ENCODE measurements at regions not wholly inside any gene's neighbourhood (a gene's known extent, or its start where the extent isn't known, plus 50 kb on each side); places are given as distances from the start of the nearest gene placed in this dataset.

DNA sequence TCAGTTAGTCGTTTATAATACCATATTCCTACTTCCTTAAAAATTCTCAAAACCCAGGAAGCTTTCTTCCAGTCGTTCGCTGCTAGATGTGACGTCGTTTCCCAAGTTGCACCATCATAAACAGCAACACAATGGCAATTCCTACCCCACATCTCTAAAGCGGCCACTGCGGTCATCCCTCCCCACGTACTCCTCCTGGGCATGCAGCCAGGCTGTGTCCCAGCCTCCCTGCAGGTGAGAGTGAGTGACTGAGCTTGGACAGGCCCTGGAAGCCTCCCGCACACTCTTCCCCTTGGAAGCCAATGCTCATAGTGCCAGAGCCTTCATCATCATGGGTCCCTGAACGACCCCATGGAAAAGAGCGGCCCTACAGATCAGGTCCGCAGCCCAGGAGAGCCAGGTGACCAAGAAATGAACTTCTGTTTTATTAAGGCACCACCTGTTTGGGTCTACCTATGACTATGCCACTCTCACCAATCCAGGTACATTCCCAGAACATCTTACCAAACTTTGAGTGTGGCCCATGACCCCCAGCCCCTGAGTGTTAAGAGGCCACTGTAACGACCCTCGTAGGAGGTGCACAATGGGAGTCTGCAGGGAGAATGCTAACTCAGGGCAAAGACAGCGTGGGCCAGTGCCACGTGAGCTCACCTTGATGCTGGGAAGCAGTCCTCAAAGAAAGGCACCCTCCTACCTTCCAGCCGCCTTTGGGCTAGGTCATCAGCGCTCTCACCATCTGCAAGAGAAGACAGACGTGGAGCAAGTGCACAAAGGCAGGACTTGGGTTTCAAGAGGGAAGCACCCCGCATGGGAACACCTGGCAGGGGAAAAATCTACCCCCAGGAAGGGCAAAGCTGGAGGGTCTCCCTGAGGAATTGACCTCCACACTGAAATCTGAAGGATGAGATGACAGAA is 74.7 kb upstream of the RAB6C start:
- no peak for DNase-seq (ENCODE audit: insufficient read length, low spot score, missing footprints)
- Histone ChIP-seq H3K4me1 (ENCODE audit: insufficient read depth, low read length) (no peaks in the 10 kb centered on the region), H3K27me3 (ENCODE audit: insufficient read depth, low read length) (no peaks in the 10 kb centered on the region), H3K36me3 (ENCODE audit: insufficient read depth, low read length) (no peaks in the 10 kb centered on the region), H3K4me2 (ENCODE audit: insufficient read depth, low read length) (no peak overlapping the region), H3K9me3 (ENCODE audit: low read depth, low read length) (no peaks in the 10 kb centered on the region), H2AFZ (ENCODE audit: low read length) (no peak overlapping the region), H3K4me3 (ENCODE audit: insufficient read depth, low read length) (no peak overlapping the region), H3K27ac (ENCODE audit: low read depth, low read length) (no peak overlapping the region), H4K20me1 (ENCODE audit: insufficient read depth, low read length) (no peaks in the 10 kb centered on the region), H3K79me2 (ENCODE audit: insufficient read depth, low read length) (no peaks in the 10 kb centered on the region)
- TF ChIP-seq, protein P1, sequence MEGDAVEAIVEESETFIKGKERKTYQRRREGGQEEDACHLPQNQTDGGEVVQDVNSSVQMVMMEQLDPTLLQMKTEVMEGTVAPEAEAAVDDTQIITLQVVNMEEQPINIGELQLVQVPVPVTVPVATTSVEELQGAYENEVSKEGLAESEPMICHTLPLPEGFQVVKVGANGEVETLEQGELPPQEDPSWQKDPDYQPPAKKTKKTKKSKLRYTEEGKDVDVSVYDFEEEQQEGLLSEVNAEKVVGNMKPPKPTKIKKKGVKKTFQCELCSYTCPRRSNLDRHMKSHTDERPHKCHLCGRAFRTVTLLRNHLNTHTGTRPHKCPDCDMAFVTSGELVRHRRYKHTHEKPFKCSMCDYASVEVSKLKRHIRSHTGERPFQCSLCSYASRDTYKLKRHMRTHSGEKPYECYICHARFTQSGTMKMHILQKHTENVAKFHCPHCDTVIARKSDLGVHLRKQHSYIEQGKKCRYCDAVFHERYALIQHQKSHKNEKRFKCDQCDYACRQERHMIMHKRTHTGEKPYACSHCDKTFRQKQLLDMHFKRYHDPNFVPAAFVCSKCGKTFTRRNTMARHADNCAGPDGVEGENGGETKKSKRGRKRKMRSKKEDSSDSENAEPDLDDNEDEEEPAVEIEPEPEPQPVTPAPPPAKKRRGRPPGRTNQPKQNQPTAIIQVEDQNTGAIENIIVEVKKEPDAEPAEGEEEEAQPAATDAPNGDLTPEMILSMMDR (IDR thresholded peaks at IDR 0.05; ENCODE audit: extremely low read depth, low read depth, low read length): no peak

DNA sequence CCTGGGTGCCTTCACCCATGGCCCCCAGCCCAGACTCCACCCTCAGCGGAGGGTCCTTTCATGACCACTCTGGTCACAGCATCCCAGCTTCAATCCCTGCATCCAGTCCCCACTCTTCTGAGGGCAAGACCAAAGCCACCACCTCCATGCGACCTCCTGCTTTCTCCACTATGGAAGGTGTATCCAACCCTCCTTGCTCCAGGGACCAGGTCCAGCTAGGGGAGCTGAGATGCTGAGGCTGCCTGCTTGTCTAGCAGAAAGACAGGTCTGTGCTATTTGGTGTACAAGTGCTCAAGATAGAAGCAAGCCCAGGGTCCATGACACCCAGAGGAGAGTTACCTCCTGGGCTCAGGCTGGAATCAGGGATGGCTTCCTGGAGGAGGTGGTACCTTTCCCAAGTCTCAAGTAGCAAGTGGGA is 73.8 kb upstream of the RAB6C start:
- H3K9me3 ChIP-seq (ENCODE audit: low read depth, low read length): no peaks in the 10 kb centered on the region
- TF ChIP-seq, protein P1 (IDR thresholded peaks at IDR 0.05; ENCODE audit: extremely low read depth, low read depth, low read length): no peak
- H3K79me2 ChIP-seq (ENCODE audit: insufficient read depth, low read length): no peaks in the 10 kb centered on the region
- no peaks in the 10 kb centered on the region for H3K4me1 ChIP-seq (ENCODE audit: insufficient read depth, low read length)
- H3K27ac ChIP-seq (ENCODE audit: low read depth, low read length): no peak overlapping the region
- DNase-seq (ENCODE audit: insufficient read length, low spot score, missing footprints): no peak
- no peak overlapping the region for H3K4me2 ChIP-seq (ENCODE audit: insufficient read depth, low read length)
- no peaks in the 10 kb centered on the region for H4K20me1 ChIP-seq (ENCODE audit: insufficient read depth, low read length)
- no peak overlapping the region for H3K4me3 ChIP-seq (ENCODE audit: insufficient read depth, low read length)
- H3K27me3 ChIP-seq (ENCODE audit: insufficient read depth, low read length): no peaks in the 10 kb centered on the region
- H3K36me3 ChIP-seq (ENCODE audit: insufficient read depth, low read length): no peaks in the 10 kb centered on the region
- H2AFZ ChIP-seq (ENCODE audit: low read length): no peak overlapping the region

DNA sequence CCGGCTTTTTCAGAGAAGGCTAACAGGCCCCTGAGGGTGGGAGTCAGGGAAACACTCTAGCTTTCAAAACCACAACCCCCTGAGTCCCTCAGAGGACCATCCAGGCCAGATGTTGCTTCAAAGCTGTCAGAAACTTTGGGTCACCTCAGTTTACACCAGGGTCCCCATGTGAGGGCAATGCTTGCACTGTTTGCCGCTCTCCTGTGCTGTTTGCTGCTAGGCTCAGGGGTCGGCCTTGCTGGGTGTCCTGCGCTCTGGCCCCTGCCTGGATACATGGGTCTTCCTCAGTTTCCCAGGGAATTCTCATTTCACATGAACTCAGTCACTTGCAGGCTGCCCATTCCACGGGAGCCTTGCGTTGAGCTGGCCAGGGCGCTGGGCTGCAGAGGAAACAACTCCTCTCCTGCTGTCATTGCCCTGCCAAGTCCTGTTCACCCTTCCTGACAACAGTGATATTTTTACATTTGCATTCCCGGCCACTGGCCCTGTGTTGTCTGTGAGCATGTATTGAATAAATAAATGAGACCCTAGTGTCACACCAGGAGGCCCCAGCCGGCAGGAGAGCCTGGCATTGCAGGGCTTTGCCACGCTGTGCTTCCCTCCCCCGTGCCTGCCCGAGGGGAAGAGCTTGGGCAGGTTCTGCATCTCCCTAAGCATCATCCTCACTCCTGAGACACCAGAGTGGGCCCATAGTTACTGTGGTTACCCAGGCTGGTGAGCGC is 73.2 kb upstream of the RAB6C start:
- Histone ChIP-seq H3K79me2 (ENCODE audit: insufficient read depth, low read length) (no peaks in the 10 kb centered on the region), H4K20me1 (ENCODE audit: insufficient read depth, low read length) (no peaks in the 10 kb centered on the region), H3K4me1 (ENCODE audit: insufficient read depth, low read length) (no peaks in the 10 kb centered on the region), H3K27me3 (ENCODE audit: insufficient read depth, low read length) (no peaks in the 10 kb centered on the region), H3K4me3 (ENCODE audit: insufficient read depth, low read length) (no peak overlapping the region), H3K36me3 (ENCODE audit: insufficient read depth, low read length) (no peaks in the 10 kb centered on the region), H3K4me2 (ENCODE audit: insufficient read depth, low read length) (no peak overlapping the region), H3K9me3 (ENCODE audit: low read depth, low read length) (no peaks in the 10 kb centered on the region), H3K27ac (ENCODE audit: low read depth, low read length) (no peak overlapping the region), H2AFZ (ENCODE audit: low read length) (no peak overlapping the region)
- TF ChIP-seq, protein P1 (IDR thresholded peaks at IDR 0.05; ENCODE audit: extremely low read depth, low read depth, low read length): no peak
- no peak for DNase-seq (ENCODE audit: insufficient read length, low spot score, missing footprints)

DNA sequence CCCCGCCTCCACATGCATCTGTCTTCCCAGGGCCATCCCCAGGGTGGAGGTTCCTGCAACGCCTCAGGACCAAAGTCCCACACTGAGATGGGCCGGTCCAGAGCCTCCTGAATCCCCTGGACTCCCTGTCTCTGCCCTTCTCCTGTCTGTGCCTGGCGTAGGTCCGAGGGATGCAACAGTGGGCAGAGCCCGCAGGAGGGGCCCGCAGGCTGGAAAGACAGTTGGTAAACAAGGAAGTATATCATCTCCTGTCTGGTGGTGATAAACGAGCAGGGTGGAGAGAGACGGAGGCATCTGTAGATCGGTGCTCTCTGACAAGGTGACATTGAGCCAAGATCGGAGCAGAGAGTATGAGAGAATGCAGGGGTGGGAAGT is 72.6 kb upstream of the RAB6C start:
- H3K4me1 ChIP-seq (ENCODE audit: insufficient read depth, low read length): no peaks in the 10 kb centered on the region
- H3K9me3 ChIP-seq (ENCODE audit: low read depth, low read length): no peaks in the 10 kb centered on the region
- no peak overlapping the region for H3K27ac ChIP-seq (ENCODE audit: low read depth, low read length)
- no peaks in the 10 kb centered on the region for H3K36me3 ChIP-seq (ENCODE audit: insufficient read depth, low read length)
- no peaks in the 10 kb centered on the region for H4K20me1 ChIP-seq (ENCODE audit: insufficient read depth, low read length)
- H3K4me2 ChIP-seq (ENCODE audit: insufficient read depth, low read length): no peak overlapping the region
- H3K4me3 ChIP-seq (ENCODE audit: insufficient read depth, low read length): no peak overlapping the region
- no peaks in the 10 kb centered on the region for H3K79me2 ChIP-seq (ENCODE audit: insufficient read depth, low read length)
- no peak for DNase-seq (ENCODE audit: insufficient read length, low spot score, missing footprints)
- H3K27me3 ChIP-seq (ENCODE audit: insufficient read depth, low read length): no peaks in the 10 kb centered on the region
- H2AFZ ChIP-seq (ENCODE audit: low read length): no peak overlapping the region
- TF ChIP-seq, protein P1 (IDR thresholded peaks at IDR 0.05; ENCODE audit: extremely low read depth, low read depth, low read length): no peak
